Ovary (tissue), 3 donors: ENCODE measurements at regions not wholly inside any gene's neighbourhood (a gene's known extent, or its start where the extent isn't known, plus 50 kb on each side); places are given as distances from the start of the nearest gene placed in this dataset.

Experiments used
- POLR2A ChIP-seq: fragments of 450-650 bp; IDR thresholded peaks from one replicate; pipeline ENCODE4 v1.6.1; 2017; ENCODE audit warnings: antibody characterized with exemption, mild to moderate bottlenecking, moderate library complexity
- TF ChIP-seq, protein P1 (sequence below), 3 donors: fragments of 450-650 bp in 2 of 3; fragments of 200-600 bp in 1 of 3; IDR thresholded peaks; one replicate each; pipeline versions ENCODE4 v1.5.1 to v1.8.0; 2016 to 2022; ENCODE audit warnings: antibody characterized with exemption in 3 of 3, mild to moderate bottlenecking in 1 of 3
- donor health status: DM: no; HTN: no; CAD: no.

DNA sequence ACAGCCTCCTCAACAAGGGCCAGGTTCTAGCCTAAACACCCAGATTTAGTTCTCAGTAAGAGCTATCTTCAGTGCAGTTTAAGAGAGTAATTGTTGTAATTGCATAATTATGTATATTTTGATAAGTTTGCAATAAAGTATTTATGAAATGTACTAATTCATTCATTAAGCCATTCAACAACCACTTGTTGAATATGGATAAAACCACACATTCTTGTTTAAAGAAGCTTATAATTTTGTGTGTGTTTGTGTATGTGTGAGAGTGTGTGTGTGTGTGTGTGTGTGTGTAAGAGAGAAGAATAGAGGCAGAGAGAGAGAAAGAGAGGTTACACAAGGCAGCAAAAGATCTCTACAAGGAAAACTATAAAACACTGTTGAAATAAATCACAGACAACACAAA is 115.0 kb upstream of the SLC25A13 start:
- TF ChIP-seq, protein P1, sequence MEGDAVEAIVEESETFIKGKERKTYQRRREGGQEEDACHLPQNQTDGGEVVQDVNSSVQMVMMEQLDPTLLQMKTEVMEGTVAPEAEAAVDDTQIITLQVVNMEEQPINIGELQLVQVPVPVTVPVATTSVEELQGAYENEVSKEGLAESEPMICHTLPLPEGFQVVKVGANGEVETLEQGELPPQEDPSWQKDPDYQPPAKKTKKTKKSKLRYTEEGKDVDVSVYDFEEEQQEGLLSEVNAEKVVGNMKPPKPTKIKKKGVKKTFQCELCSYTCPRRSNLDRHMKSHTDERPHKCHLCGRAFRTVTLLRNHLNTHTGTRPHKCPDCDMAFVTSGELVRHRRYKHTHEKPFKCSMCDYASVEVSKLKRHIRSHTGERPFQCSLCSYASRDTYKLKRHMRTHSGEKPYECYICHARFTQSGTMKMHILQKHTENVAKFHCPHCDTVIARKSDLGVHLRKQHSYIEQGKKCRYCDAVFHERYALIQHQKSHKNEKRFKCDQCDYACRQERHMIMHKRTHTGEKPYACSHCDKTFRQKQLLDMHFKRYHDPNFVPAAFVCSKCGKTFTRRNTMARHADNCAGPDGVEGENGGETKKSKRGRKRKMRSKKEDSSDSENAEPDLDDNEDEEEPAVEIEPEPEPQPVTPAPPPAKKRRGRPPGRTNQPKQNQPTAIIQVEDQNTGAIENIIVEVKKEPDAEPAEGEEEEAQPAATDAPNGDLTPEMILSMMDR (IDR thresholded peaks at IDR 0.05), result no peak
- no peak for TF ChIP-seq POLR2A
